ENCODE measurements at regions not wholly inside any gene's neighbourhood (a gene's known extent, or its start where the extent isn't known, plus 50 kb on each side); places are given as distances from the start of the nearest gene placed in this dataset.

DNA sequence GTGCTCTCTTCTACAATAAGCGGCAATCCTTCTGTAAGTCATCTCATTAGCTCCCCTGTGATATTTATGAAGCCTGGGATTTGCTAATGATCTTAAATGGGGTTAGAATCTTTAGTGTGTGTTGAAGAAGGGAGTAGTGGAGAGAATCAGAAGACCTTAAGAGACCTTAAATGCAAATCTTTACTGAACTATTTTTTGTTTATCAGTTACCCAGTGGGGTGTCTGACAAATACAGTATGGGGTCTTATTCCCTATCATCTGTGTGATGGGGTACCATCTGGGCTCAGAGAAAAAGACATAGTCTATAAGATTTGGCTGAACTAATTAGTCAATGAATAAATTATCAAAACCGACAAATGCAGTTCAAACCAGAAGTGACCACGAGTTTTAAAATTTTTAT is 378.4 kb upstream of the SGCD start:
- ChIA-PET POLR2A (no interaction called here), CTCF (interaction anchor here (1.2 kb wide), 1 partner anchor 16 kb away, joined by 3 read pairs; no protein-coding TSS in a partner anchor)
- FAIRE-seq: no peak
- BruUV-seq (replicated peaks): no TSS peak
- Histone ChIP-seq H3K4me3 (replicated peaks in 1 of 3; ENCODE audit: insufficient read depth in 1 of 3, low read depth in 1 of 3, low read length in 3 of 3) (no peak overlapping the region), H3K4me2 (ENCODE audit: insufficient read depth, low read length) (no peak overlapping the region), H3K9me3 (replicated peaks; ENCODE audit: control insufficient read depth, insufficient read depth, low read length) (no peaks in the 10 kb centered on the region), H3K9ac (replicated peaks; ENCODE audit: extremely low read depth, insufficient read depth, low read length) (no peak overlapping the region), H3K27ac (ENCODE audit: insufficient read depth, low read depth, low read length) (no peak overlapping the region), H3K27me3 (ENCODE audit: control insufficient read depth in 2 of 2, insufficient read depth in 2 of 2, low read length in 2 of 2) (no peaks in the 10 kb centered on the region), H3K9me1 (replicated peaks; ENCODE audit: control insufficient read depth, extremely low read depth, insufficient read depth, low read length) (no peaks in the 10 kb centered on the region), H3K4me1 (ENCODE audit: control insufficient read depth, extremely low read depth, insufficient read depth, low read length) (no peaks in the 10 kb centered on the region), H4K20me1 (replicated peaks; ENCODE audit: control insufficient read depth, extremely low read depth, insufficient read depth, low read length) (no peaks in the 10 kb centered on the region), H3K79me2 (ENCODE audit: control insufficient read depth, insufficient read depth, low read length) (no peaks in the 10 kb centered on the region), H3K36me3 (ENCODE audit: control insufficient read depth in 2 of 2, extremely low read depth in 1 of 2, insufficient read depth in 2 of 2, low read length in 2 of 2) (no peaks in the 10 kb centered on the region), H2AFZ (ENCODE audit: low read depth, low read length) (no peak overlapping the region)
- dilution Hi-C loops (cut with MboI; ENCODE audit: extremely low pct_ligation_motif_present, low sequenced_read_pairs) (no loop called here), intact Hi-C loops (cut with micrococcal nuclease) (no loop called here)
- no peak for DNase-seq (ENCODE audit: low read depth, low spot score)
- no peak for TF ChIP-seq POLR2AphosphoS5 (IDR thresholded peaks at IDR 0.05; ENCODE audit: insufficient read depth, low read depth, low read length)
- TF ChIP-seq EZH2 (IDR thresholded peaks at IDR 0.05; ENCODE audit: borderline replicate concordance, low read depth, low read length, severe bottlenecking): no peak

GRCh38 chr5:155952486-155953089 is 374.4 kb upstream of the SGCD start:
- H4K20me1 ChIP-seq (replicated peaks; ENCODE audit: control insufficient read depth, extremely low read depth, insufficient read depth, low read length): no peaks in the 10 kb centered on the region
- dilution Hi-C loops (cut with MboI; ENCODE audit: extremely low pct_ligation_motif_present, low sequenced_read_pairs) (no loop called here), intact Hi-C loops (cut with micrococcal nuclease) (no loop called here)
- no peak overlapping the region for H3K27ac ChIP-seq (ENCODE audit: insufficient read depth, low read depth, low read length)
- DNase-seq (ENCODE audit: low read depth, low spot score) (no peak), FAIRE-seq (no peak)
- BruUV-seq (replicated peaks): no TSS peak
- no peak overlapping the region for H3K4me3 ChIP-seq (replicated peaks in 1 of 3; ENCODE audit: insufficient read depth in 1 of 3, low read depth in 1 of 3, low read length in 3 of 3)
- no peak overlapping the region for H2AFZ ChIP-seq (ENCODE audit: low read depth, low read length)
- H3K79me2 ChIP-seq (ENCODE audit: control insufficient read depth, insufficient read depth, low read length): no peaks in the 10 kb centered on the region
- H3K9me1 ChIP-seq (replicated peaks; ENCODE audit: control insufficient read depth, extremely low read depth, insufficient read depth, low read length): no peaks in the 10 kb centered on the region
- no peaks in the 10 kb centered on the region for H3K27me3 ChIP-seq (ENCODE audit: control insufficient read depth in 2 of 2, insufficient read depth in 2 of 2, low read length in 2 of 2)
- ChIA-PET CTCF (no interaction called here), POLR2A (no interaction called here)
- no peaks in the 10 kb centered on the region for H3K36me3 ChIP-seq (ENCODE audit: control insufficient read depth in 2 of 2, extremely low read depth in 1 of 2, insufficient read depth in 2 of 2, low read length in 2 of 2)
- no peak overlapping the region for H3K4me2 ChIP-seq (ENCODE audit: insufficient read depth, low read length)
- no peaks in the 10 kb centered on the region for H3K4me1 ChIP-seq (ENCODE audit: control insufficient read depth, extremely low read depth, insufficient read depth, low read length)
- peaks cover 4% of the 10 kb centered on the region for H3K9me3 ChIP-seq (replicated peaks; ENCODE audit: control insufficient read depth, insufficient read depth, low read length)
- no peak overlapping the region for H3K9ac ChIP-seq (replicated peaks; ENCODE audit: extremely low read depth, insufficient read depth, low read length)
- TF ChIP-seq JUN (IDR thresholded peaks at IDR 0.05; ENCODE audit: borderline replicate concordance, insufficient read depth, insufficient read length, low read depth): no peak
- TF ChIP-seq, protein P1, sequence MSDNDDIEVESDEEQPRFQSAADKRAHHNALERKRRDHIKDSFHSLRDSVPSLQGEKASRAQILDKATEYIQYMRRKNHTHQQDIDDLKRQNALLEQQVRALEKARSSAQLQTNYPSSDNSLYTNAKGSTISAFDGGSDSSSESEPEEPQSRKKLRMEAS (IDR thresholded peaks at IDR 0.05; ENCODE audit: insufficient read depth, insufficient read length): no peak
- no peak for TF ChIP-seq GATA2 (IDR thresholded peaks at IDR 0.05; ENCODE audit: insufficient read depth, insufficient read length, low read depth, low read length)
- no peak for TF ChIP-seq POLR2A (IDR thresholded peaks at IDR 0.05; ENCODE audit: low read depth, low read length)
- TF ChIP-seq POLR2AphosphoS5 (IDR thresholded peaks at IDR 0.05; ENCODE audit: insufficient read depth, low read depth, low read length): no peak
- TF ChIP-seq MYC (IDR thresholded peaks at IDR 0.05; ENCODE audit: low read depth, low read length): no peak
- TF ChIP-seq EZH2 (IDR thresholded peaks at IDR 0.05; ENCODE audit: borderline replicate concordance, low read depth, low read length, severe bottlenecking): no peak
- no peak for TF ChIP-seq FOS (IDR thresholded peaks at IDR 0.05; ENCODE audit: borderline replicate concordance, insufficient read depth, low read length)
- TF ChIP-seq, protein P2, sequence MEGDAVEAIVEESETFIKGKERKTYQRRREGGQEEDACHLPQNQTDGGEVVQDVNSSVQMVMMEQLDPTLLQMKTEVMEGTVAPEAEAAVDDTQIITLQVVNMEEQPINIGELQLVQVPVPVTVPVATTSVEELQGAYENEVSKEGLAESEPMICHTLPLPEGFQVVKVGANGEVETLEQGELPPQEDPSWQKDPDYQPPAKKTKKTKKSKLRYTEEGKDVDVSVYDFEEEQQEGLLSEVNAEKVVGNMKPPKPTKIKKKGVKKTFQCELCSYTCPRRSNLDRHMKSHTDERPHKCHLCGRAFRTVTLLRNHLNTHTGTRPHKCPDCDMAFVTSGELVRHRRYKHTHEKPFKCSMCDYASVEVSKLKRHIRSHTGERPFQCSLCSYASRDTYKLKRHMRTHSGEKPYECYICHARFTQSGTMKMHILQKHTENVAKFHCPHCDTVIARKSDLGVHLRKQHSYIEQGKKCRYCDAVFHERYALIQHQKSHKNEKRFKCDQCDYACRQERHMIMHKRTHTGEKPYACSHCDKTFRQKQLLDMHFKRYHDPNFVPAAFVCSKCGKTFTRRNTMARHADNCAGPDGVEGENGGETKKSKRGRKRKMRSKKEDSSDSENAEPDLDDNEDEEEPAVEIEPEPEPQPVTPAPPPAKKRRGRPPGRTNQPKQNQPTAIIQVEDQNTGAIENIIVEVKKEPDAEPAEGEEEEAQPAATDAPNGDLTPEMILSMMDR (IDR thresholded peaks at IDR 0.05; ENCODE audit: extremely low read depth in 1 of 2, insufficient read depth in 1 of 2, low read depth in 1 of 2, low read length in 2 of 2): no peak

Measured in endothelial cell of umbilical vein (primary cell).